ENCODE measurements at regions not wholly inside any gene's neighbourhood (a gene's known extent, or its start where the extent isn't known, plus 50 kb on each side); places are given as distances from the start of the nearest gene placed in this dataset.

DNA sequence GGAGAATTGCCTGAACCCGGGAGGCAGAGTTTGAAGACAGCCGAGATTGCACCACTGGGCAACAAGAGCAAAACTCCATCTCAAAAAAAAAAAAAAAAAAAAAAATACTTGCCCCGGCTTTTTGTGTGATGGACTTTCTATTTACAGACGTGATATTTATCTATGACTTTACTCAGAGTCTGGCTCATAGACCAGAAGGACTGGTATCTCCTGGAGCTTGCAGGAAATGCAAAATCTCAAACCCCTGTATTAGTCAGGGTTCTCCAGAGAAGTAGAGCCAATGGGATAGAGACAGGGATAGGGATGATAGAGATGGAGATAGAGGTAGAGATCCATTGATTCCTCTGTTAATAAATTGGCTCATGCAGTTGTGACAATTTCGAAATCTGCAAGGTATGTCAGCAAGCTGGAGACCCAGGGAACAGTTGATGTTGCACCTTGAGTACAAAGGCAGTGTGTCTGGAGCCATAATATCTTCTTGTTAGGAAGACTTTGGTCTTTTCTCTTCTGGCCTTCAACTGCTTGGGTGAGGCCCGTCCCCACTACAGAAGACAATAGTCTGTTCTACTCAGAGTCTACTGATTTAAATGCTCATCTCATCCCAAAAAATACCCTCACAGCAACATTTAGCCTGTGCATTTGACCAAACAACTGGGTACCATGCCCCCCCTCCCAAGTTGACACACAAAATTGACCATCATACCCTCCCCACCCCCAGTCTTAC, 195.4 kb upstream of the MSX2 start:
- TF ChIP-seq, protein P1, sequence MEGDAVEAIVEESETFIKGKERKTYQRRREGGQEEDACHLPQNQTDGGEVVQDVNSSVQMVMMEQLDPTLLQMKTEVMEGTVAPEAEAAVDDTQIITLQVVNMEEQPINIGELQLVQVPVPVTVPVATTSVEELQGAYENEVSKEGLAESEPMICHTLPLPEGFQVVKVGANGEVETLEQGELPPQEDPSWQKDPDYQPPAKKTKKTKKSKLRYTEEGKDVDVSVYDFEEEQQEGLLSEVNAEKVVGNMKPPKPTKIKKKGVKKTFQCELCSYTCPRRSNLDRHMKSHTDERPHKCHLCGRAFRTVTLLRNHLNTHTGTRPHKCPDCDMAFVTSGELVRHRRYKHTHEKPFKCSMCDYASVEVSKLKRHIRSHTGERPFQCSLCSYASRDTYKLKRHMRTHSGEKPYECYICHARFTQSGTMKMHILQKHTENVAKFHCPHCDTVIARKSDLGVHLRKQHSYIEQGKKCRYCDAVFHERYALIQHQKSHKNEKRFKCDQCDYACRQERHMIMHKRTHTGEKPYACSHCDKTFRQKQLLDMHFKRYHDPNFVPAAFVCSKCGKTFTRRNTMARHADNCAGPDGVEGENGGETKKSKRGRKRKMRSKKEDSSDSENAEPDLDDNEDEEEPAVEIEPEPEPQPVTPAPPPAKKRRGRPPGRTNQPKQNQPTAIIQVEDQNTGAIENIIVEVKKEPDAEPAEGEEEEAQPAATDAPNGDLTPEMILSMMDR (IDR thresholded peaks at IDR 0.05; ENCODE audit: low read depth, low read length, missing input control), result no peak
- no peak for TF ChIP-seq YY1 (IDR thresholded peaks at IDR 0.05)
- TF ChIP-seq JUND (IDR thresholded peaks at IDR 0.05), result no peak
- TF ChIP-seq GABPA (IDR thresholded peaks at IDR 0.05 in 1 of 2, conservative IDR thresholded peaks at IDR 0.05 in 1 of 2), result no peak
- TF ChIP-seq, protein P2, sequence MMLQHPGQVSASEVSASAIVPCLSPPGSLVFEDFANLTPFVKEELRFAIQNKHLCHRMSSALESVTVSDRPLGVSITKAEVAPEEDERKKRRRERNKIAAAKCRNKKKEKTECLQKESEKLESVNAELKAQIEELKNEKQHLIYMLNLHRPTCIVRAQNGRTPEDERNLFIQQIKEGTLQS (IDR thresholded peaks at IDR 0.05), result no peak
- TF ChIP-seq, protein P3, sequence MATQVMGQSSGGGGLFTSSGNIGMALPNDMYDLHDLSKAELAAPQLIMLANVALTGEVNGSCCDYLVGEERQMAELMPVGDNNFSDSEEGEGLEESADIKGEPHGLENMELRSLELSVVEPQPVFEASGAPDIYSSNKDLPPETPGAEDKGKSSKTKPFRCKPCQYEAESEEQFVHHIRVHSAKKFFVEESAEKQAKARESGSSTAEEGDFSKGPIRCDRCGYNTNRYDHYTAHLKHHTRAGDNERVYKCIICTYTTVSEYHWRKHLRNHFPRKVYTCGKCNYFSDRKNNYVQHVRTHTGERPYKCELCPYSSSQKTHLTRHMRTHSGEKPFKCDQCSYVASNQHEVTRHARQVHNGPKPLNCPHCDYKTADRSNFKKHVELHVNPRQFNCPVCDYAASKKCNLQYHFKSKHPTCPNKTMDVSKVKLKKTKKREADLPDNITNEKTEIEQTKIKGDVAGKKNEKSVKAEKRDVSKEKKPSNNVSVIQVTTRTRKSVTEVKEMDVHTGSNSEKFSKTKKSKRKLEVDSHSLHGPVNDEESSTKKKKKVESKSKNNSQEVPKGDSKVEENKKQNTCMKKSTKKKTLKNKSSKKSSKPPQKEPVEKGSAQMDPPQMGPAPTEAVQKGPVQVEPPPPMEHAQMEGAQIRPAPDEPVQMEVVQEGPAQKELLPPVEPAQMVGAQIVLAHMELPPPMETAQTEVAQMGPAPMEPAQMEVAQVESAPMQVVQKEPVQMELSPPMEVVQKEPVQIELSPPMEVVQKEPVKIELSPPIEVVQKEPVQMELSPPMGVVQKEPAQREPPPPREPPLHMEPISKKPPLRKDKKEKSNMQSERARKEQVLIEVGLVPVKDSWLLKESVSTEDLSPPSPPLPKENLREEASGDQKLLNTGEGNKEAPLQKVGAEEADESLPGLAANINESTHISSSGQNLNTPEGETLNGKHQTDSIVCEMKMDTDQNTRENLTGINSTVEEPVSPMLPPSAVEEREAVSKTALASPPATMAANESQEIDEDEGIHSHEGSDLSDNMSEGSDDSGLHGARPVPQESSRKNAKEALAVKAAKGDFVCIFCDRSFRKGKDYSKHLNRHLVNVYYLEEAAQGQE (IDR thresholded peaks at IDR 0.05), result no peak
- TF ChIP-seq TAF1 (conservative IDR thresholded peaks at IDR 0.05), result no peak
- no peak for TF ChIP-seq EGR1 (IDR thresholded peaks at IDR 0.05; ENCODE audit: low read depth in 2 of 2)
- TF ChIP-seq, protein P4, sequence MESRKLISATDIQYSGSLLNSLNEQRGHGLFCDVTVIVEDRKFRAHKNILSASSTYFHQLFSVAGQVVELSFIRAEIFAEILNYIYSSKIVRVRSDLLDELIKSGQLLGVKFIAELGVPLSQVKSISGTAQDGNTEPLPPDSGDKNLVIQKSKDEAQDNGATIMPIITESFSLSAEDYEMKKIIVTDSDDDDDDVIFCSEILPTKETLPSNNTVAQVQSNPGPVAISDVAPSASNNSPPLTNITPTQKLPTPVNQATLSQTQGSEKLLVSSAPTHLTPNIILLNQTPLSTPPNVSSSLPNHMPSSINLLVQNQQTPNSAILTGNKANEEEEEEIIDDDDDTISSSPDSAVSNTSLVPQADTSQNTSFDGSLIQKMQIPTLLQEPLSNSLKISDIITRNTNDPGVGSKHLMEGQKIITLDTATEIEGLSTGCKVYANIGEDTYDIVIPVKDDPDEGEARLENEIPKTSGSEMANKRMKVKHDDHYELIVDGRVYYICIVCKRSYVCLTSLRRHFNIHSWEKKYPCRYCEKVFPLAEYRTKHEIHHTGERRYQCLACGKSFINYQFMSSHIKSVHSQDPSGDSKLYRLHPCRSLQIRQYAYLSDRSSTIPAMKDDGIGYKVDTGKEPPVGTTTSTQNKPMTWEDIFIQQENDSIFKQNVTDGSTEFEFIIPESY (IDR thresholded peaks at IDR 0.05), result no peak
- TF ChIP-seq, protein P5, sequence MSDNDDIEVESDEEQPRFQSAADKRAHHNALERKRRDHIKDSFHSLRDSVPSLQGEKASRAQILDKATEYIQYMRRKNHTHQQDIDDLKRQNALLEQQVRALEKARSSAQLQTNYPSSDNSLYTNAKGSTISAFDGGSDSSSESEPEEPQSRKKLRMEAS (IDR thresholded peaks at IDR 0.05), result no peak
- no peak for TF ChIP-seq RAD21 (IDR thresholded peaks at IDR 0.05)
